Left colon (tissue), 2 donors: ENCODE measurements at regions not wholly inside any gene's neighbourhood (a gene's known extent, or its start where the extent isn't known, plus 50 kb on each side); places are given as distances from the start of the nearest gene placed in this dataset.
"Not testable (repeated sequence)": the region's sequence is repeated elsewhere in the genome, so short reads cannot be mapped to it uniquely, and the experiment has no call there.

Experiments used
- ATAC-seq: fragments of 200-7000 bp; cut with Tn5 transposase; one replicate; pipeline ENCODE4 v1.9.1; 2020; ENCODE audit warnings: mild to moderate bottlenecking, moderate library complexity
- DNase-seq, 2 donors: peaks; one replicate each; pipeline ENCODE4 v3.0.0-alpha.2; 2020
- intact Hi-C, 2 donors: fragments of 100-400 bp; cut with DNase I in 1 of 2; cut with micrococcal nuclease in 1 of 2; formaldehyde crosslinking; loops; one replicate each; pipeline versions ENCODE4 v1.11.2 to v1.14.0; 2022; cut with DNase I, micrococcal nuclease
- microRNA-seq, 2 donors: library from miRNA; unstranded; fragments of <30 nt; microRNA quantifications; one replicate each; pipeline versions ENCODE4 v1.1.0 to v1.2.0, GENCODE V29; 2020
- donor health status: DM: no; HTN: no; CAD: no.
- donor health status: DM: yes; HTN: yes; CAD: no.

DNA sequence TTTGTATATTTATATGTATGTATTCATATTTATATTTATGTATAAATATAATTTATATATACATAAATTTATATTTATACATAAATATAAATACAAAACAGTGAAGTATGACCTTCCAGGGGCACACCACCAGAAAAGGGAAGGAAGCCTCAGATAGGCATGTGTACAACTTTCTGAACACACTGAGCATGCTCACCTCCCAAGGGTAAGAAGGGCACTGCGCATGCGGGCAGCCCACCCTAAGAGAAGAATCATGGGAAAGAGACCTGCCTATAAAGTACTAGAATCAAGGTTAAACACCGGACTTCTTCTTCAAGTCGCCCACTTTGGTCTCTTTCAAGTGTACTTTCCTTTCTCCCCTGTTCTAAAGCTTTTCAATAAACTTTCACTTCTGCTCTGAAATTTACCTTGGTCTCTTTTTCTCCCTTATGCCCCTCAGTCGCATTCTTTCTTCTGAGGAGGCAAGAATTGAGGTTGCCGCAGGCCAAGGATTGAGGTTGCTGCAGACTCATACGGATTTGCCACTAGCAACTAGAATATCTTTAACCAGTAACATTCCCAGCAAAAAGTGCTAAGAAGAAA is 600.3 kb downstream of the RPIA start:
- intact Hi-C loops, ATAC-seq, DNase-seq: not testable (repeated sequence)

DNA sequence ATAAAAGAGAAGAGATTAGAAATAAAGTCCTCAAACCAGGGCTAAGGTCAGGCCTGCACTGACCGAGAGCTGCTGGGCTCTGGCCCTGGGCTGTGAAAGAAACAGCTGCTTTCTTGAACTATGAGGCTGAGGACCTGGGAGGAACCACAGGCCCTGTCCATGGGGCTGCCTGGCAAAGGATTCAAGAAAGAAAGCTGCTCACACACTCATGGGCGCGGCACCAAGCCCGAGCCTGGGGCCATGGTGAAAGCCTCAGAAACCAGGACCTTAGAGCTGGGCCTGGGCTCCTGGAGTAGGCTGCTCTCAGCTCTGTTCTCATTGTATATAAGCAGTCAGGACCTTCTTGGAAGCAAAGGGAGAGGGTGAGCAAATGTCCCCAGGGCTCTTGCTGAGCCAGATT is 601.9 kb downstream of the RPIA start:
- intact Hi-C loops, ATAC-seq, DNase-seq: not testable (repeated sequence)

DNA sequence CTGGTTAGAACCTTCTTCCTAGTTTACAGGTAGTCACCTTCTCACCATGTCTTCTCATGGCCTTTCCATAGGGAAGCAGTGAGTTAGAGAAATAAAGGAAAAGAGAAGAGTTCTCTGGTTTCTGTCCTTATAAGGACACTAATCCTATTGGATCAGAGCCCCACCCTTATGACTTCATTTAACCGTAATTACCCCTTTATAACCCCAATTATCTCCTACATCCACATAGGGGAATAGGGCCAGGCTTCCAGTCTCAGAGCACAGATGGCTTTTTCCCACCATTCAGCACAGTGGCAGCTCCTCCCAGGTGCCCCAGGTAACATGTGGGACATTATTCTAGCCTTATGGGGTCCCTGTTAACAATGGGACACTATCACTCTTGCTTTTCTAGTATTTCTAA is 602.9 kb downstream of the RPIA start:
- intact Hi-C loops, DNase-seq: not testable (repeated sequence)
- peak; percentile 52 for ATAC-seq

DNA sequence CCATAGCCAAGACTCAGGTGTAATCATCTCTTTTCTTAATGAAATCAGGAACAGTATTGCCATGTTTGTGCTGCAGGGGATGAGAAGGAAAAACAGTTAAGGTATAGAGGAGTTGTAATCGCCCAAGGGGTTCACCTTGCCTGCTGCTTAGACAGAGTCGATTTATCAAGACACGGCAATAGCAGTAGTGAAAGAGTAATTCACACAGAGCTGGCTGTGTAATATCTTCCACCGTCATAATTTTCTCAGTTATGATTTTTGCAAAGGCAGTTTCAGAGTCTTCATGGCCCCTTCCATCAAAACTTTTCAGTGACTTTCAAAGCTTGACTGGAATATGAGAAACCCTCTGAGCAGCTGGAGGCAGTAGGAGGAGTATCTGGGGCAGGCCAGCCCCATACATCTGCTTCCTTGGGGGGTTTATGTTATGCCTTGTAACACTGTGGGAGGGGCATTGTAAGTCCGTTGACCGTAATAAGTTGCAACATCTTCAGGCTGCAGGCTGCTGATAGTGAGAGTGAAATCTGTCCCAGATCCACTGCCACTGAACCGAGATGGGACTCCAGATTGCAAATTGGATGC is 605.4 kb downstream of the RPIA start:
- DNase-seq, intact Hi-C loops, ATAC-seq: not testable (repeated sequence)

DNA sequence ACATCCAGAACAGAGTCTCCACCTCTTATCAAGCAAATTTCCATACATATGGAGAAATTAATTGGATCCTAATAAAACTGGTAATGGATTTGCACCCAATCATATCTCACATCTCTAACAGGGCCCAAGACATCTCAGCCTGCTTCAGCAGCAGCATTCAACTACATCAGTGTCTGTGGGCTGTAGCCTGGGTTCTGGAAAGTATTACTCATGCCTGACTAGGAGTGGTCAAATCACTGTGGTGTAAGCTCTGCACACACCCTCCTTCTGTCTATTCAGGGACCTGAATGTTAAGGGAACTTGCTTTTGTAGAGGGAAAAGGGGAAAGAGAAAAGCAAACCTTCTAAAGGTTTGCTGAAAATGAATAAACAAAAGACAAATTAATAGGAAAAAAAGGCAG is 607.7 kb downstream of the RPIA start:
- ATAC-seq = peak; percentile 31
- DNase-seq, intact Hi-C loops: not testable (repeated sequence)

DNA sequence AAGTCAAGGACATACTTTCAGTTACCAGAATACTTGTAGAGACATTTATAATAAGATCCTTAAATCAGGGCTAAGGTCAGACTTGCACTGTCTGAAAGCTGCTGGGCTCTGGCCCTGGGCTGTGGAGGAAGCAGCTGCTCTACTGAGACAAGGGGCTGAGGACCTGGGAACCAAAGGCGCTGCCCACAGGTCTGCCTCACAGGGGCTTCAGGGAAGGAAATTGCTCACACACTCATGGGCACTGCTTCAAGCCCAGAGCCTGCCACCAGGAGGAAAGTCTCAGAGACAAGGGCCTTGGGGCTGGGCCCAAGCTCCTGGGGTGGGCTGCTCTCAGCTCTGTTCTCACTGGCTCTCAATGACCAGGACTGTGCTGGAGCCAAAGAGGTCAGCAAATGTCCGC is 614.1 kb downstream of the RPIA start:
- DNase-seq, intact Hi-C loops, ATAC-seq: not testable (repeated sequence)

DNA sequence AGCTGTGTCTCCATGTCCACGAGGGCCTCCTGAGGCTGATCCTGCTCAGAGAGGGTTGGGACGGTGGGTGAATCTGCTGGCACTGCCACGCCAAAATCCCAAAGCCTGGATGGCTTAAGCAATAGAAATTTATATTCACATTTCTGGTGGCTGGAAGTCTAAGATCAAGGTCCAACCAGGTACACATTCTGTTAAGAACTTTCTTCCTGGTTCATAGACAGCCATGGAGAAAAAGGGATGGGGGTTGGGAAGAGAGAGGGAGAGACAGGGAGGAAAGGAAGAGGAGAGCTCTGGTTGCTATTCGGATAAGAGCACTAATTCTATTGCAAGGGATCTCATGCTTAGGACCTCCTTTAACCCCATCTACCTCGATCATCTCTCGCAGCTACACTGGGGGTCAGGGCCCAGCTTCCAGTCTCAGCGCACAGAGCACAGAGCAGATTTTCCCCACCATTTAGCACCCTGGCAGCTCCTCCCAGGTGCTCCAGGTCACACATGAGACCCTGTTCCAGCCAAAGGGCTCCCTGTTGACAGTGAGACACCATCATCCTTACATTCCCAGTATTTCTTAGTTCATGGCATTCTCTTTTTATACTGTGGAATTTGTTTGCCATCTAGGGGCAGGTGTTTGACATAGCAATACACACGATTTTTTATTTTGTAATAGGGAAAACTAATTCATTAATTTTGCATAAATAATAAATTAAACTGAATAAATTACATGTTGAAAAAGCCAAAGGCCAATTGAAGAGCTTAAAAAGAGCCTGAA is 615.6 kb downstream of the RPIA start:
- peak; percentile 97 for ATAC-seq
- intact Hi-C loops, DNase-seq: not testable (repeated sequence)

DNA sequence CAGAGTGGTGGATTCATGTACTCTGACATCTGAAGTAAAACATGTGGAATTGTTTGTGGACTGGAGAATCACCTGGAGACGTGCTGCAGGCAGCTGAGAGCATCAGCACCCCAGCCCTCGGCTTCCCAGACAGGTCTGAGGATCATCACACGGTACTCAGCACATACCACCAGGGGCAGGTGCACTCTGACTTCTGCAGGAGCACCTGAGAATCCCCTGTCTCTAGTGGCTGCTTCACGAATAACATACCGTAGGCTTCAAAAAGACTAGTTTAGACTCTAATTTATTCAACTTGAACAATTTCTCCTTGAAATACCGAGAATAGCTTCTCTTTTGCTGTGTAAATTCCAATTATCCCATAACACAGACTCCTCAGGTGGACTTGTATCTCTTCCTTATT is 627.5 kb downstream of the RPIA start:
- intact Hi-C loops, ATAC-seq, DNase-seq: not testable (repeated sequence)

DNA sequence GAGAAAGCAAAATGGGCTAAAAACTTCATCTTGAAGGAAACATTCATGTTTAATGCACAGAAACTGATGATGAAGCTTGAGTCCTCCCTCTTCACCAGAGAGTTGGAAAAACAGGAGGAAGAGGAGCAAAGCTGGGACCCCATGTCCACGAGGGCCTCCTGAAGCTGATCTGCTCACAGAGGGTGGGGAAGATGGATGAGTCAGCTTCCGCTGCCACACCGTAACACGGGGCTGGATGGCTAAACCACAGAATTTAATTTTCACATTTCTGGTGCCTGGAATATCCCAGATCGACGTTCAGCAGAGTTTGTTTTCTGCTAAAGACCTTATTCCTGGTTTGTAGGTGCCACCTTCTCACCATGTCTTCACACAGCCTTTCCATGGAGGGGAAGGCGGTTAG is 634.4 kb downstream of the RPIA start:
- ATAC-seq, intact Hi-C loops, DNase-seq: not testable (repeated sequence)

DNA sequence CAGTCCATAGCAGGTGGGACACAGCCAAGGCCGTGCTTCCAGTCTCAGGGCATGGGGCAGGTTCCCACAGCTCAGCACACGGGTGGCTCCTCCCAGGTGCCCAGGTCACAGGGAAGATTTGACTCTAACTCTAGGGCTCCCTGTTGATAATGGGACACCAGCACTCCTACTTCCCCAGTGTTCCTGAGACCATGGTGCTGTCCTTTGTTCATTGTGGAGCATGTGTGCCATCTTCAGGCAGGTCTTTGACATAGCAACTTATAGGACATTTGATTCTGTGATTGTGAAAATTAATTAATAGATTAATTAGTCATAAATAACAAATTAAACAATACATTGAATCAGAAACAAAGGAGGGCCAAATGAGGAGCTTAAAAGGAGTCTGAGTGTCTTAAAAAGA is 635.0 kb downstream of the RPIA start:
- intact Hi-C loops, DNase-seq: not testable (repeated sequence)
- peak; percentile 34 for ATAC-seq

DNA sequence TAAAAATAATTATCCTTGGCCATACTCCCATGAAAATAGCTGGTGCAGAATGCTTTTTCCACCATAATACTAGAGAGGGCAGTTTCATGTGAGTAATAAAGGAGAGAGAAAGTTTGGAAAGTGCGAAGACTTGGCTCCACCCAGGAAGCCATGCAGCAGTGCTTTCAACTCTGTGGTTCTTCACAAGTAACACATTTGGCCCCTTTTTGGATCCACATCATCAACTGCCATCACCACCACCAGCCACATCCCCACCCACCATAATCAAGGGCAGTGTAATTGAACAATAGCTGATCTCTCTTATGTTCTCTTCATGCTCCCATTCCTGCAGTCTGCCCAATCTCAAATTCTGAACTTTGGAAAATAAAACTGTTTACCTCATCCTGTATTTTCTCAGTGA is 637.3 kb downstream of the RPIA start:
- intact Hi-C loops, ATAC-seq, DNase-seq: not testable (repeated sequence)

Small RNAs in the stretch of these regions (microRNA-seq; reads per million reads assigned to microRNA genes)
- gene MIR4436A = 1.1 to 2.7 reads per million in 2 donors
